HFFc6 (cell line): ENCODE measurements at regions not wholly inside any gene's neighbourhood (a gene's known extent, or its start where the extent isn't known, plus 50 kb on each side); places are given as distances from the start of the nearest gene placed in this dataset.

Source experiments
- DNase-seq: peaks from one replicate; pipeline ENCODE4 v3.0.0-alpha.2; 2018
- H3K27ac Mint-ChIP-seq: 2 replicates; pipeline ENCODE4 v1.8.0; 2020; ENCODE audit warnings: mild to moderate bottlenecking, mixed read lengths
- H3K27me3 Mint-ChIP-seq: 2 replicates; pipeline ENCODE4 v1.8.0; 2021; ENCODE audit warnings: mild to moderate bottlenecking, moderate library complexity, mixed read lengths; ENCODE audit not compliant: insufficient read depth
- H3K36me3 Mint-ChIP-seq: 2 replicates; pipeline ENCODE4 v1.8.0; 2021; ENCODE audit warnings: low read depth, mixed read lengths
- H3K4me1 Mint-ChIP-seq: 2 replicates; pipeline ENCODE4 v1.8.0; 2020; ENCODE audit warnings: low read depth, mixed read lengths
- H3K4me3 Mint-ChIP-seq: 2 replicates; pipeline ENCODE4 v1.8.0; 2020; ENCODE audit warnings: mild to moderate bottlenecking, moderate library complexity, mixed read lengths
- H3K9me3 Mint-ChIP-seq: 2 replicates; pipeline ENCODE4 v1.8.0; 2020; ENCODE audit warnings: mild to moderate bottlenecking, mixed read lengths
- CTCF ChIP-seq: fragments of 200-600 bp; sonication (generic); IDR thresholded peaks from 2 replicates; pipeline ENCODE4 v1.5.0; 2021; ENCODE audit warnings: antibody characterized with exemption, mild to moderate bottlenecking

GRCh38 chr2:145654746-145655145, 1134.8 kb upstream of the ZEB2 start:
- no peaks in the 10 kb centered on the region for H3K9me3 Mint-ChIP-seq
- H3K4me3 Mint-ChIP-seq = no peak overlapping the region

GRCh38 chr2:145654156-145654555, 1134.2 kb upstream of the ZEB2 start:
- H3K36me3 Mint-ChIP-seq = no peaks in the 10 kb centered on the region
- 0 out of 2 replicates have a peak overlapping the region, but pooled peaks have one; percentile 32 for H3K27ac Mint-ChIP-seq

More at GRCh38 chr2:145654746-145655145, 1134.8 kb upstream of the ZEB2 start:
- DNase-seq = no peak
- Mint-ChIP-seq H3K27ac (0 out of 2 replicates have a peak overlapping the region, but pooled peaks have one; percentile 32), H3K27me3 (peaks cover 3% of the 10 kb centered on the region; the same call in 1 of the 2 replicates), H3K4me1 (peaks cover 31% of the 10 kb centered on the region), H3K36me3 (no peaks in the 10 kb centered on the region)
- no peak for TF ChIP-seq CTCF

GRCh38 chr2:145653553-145653952, 1133.6 kb upstream of the ZEB2 start:
- no peak for TF ChIP-seq CTCF
- Mint-ChIP-seq H3K27me3 (peaks cover 3% of the 10 kb centered on the region; the same call in 1 of the 2 replicates), H3K27ac (no peak overlapping the region), H3K4me3 (no peak overlapping the region), H3K4me1 (peaks cover 31% of the 10 kb centered on the region), H3K36me3 (no peaks in the 10 kb centered on the region), H3K9me3 (no peaks in the 10 kb centered on the region)
- no peak for DNase-seq

More at GRCh38 chr2:145654156-145654555, 1134.2 kb upstream of the ZEB2 start:
- H3K27me3 Mint-ChIP-seq = peaks cover 3% of the 10 kb centered on the region; the same call in 1 of the 2 replicates
- no peak for TF ChIP-seq CTCF
- H3K4me1 Mint-ChIP-seq = peaks cover 31% of the 10 kb centered on the region
- H3K9me3 Mint-ChIP-seq = no peaks in the 10 kb centered on the region
- H3K4me3 Mint-ChIP-seq = no peak overlapping the region
- DNase-seq = no peak

GRCh38 chr2:145652571-145653545, 1132.9 kb upstream of the ZEB2 start:
- no peak overlapping the region for H3K27ac Mint-ChIP-seq
- TF ChIP-seq CTCF = no peak
- DNase-seq = peak; percentile 42
- no peaks in the 10 kb centered on the region for H3K9me3 Mint-ChIP-seq
- H3K36me3 Mint-ChIP-seq = no peaks in the 10 kb centered on the region
- no peak overlapping the region for H3K4me3 Mint-ChIP-seq
- H3K4me1 Mint-ChIP-seq = peaks cover 31% of the 10 kb centered on the region
- H3K27me3 Mint-ChIP-seq = no peaks in the 10 kb centered on the region

GRCh38 chr2:145652036-145652435, 1132.1 kb upstream of the ZEB2 start:
- Mint-ChIP-seq H3K27me3 (no peaks in the 10 kb centered on the region), H3K4me1 (peaks cover 31% of the 10 kb centered on the region), H3K36me3 (no peaks in the 10 kb centered on the region), H3K27ac (no peak overlapping the region), H3K9me3 (no peaks in the 10 kb centered on the region), H3K4me3 (no peak overlapping the region)
- no peak for TF ChIP-seq CTCF
- DNase-seq = no peak
